ENCODE measurements at regions not wholly inside any gene's neighbourhood (a gene's known extent, or its start where the extent isn't known, plus 50 kb on each side); places are given as distances from the start of the nearest gene placed in this dataset.

DNA sequence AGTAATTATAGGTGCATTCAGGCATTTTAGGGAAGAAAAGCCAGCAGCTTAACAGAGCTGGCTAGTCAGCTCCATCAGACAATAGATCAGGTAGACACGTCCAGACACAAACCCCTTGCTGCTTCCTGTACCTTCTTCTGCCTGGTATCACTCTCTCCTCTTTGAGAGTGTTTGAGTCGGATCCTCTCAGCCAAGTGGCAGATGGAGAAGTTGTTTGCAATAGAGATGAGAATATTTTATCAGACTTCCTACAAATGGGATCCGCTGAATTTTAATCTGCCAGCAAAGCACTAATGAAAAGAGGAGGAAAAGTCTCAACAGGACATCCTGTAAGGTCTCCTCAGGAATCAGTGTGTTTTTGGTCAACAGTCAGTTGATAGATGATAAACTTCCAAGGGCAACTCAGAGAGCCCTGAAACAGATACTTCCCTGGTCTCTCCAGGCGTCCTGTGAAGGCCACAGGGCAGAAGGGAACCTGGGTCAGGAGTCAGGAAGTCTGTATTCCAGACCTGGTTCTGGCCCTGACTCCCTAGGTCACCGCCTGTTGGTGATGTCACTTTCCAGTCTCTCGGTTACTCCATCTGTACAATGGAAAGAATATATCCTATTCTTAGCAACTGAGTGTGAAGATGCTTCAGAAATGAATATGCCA, 62.1 kb upstream of the PROX1 start:
- peaks cover 3% of the 10 kb centered on the region for H3F3A ChIP-seq (ENCODE audit: low read depth)
- no peaks in the 10 kb centered on the region for H3K36me3 Mint-ChIP-seq
- no peaks in the 10 kb centered on the region for H3K36me3 ChIP-seq
- no peaks in the 10 kb centered on the region for H3K4me1 Mint-ChIP-seq
- no peaks in the 10 kb centered on the region for H3K4me1 ChIP-seq
- H3K4me3 ChIP-seq: no peak overlapping the region
- H2AFZ ChIP-seq (replicated peaks): peak overlapping the region; percentile 47
- H4K20me1 ChIP-seq (ENCODE audit: low read depth): no peaks in the 10 kb centered on the region
- no peaks in the 10 kb centered on the region for H3K9me3 ChIP-seq (ENCODE audit: low read depth)
- no peaks in the 10 kb centered on the region for H3K79me2 ChIP-seq (ENCODE audit: low read depth)
- no peak overlapping the region for H3K4me2 ChIP-seq
- H3K4me3 Mint-ChIP-seq: no peak overlapping the region
- no peak for TF ChIP-seq EZH2phosphoT487 (IDR thresholded peaks at IDR 0.05)
- TF ChIP-seq EZH2 (IDR thresholded peaks at IDR 0.05): no peak
- no peak for TF ChIP-seq CTCF (IDR thresholded peaks at IDR 0.05)
- no peak for DNase-seq (ENCODE audit: low spot score)
- no peak overlapping the region for H3K27ac ChIP-seq
- no peak overlapping the region for H3K27ac Mint-ChIP-seq
- H3K9me3 Mint-ChIP-seq: no peaks in the 10 kb centered on the region
- H3K27me3 ChIP-seq: no peaks in the 10 kb centered on the region
- no peaks in the 10 kb centered on the region for H3K27me3 Mint-ChIP-seq (ENCODE audit: insufficient read depth, low read depth)
- H3K9ac ChIP-seq: no peak overlapping the region

DNA sequence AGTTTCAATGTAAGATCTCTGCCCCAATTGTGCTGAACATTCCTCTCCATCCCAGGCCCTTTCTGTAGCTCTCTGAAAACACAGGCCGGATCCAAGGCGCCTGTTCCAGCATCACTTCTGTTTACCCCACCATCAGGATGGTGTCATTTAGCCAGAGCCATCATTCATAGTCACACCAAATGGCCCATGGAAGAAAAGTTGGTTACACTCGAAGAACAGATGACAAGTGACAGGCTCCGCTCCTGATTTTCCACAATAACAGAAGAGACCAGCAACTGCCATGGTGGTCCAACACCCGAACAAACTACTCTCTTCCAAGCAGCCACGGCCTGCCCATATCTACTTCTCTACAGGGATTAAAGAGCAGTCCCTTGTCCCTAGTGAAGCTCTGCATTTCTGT, 59.9 kb upstream of the PROX1 start:
- Histone ChIP-seq H3K4me1 (peaks cover 5% of the 10 kb centered on the region), H3K27ac (no peak overlapping the region), H3K27me3 (no peaks in the 10 kb centered on the region), H3K9me3 (ENCODE audit: low read depth) (no peaks in the 10 kb centered on the region), H3K79me2 (ENCODE audit: low read depth) (no peaks in the 10 kb centered on the region), H3K4me2 (no peak overlapping the region), H2AFZ (replicated peaks) (peak overlapping the region; percentile 63), H3K9ac (no peak overlapping the region), H4K20me1 (ENCODE audit: low read depth) (no peaks in the 10 kb centered on the region), H3K4me3 (no peak overlapping the region), H3F3A (ENCODE audit: low read depth) (peaks cover 3% of the 10 kb centered on the region), H3K36me3 (no peaks in the 10 kb centered on the region)
- H3K9me3 Mint-ChIP-seq: no peaks in the 10 kb centered on the region
- no peak overlapping the region for H3K27ac Mint-ChIP-seq
- no peaks in the 10 kb centered on the region for H3K36me3 Mint-ChIP-seq
- peaks cover 3% of the 10 kb centered on the region for H3K27me3 Mint-ChIP-seq (ENCODE audit: insufficient read depth, low read depth)
- H3K4me1 Mint-ChIP-seq: no peaks in the 10 kb centered on the region
- no peak for TF ChIP-seq CTCF (IDR thresholded peaks at IDR 0.05)
- no peak for TF ChIP-seq EZH2 (IDR thresholded peaks at IDR 0.05)
- TF ChIP-seq EZH2phosphoT487 (IDR thresholded peaks at IDR 0.05): no peak
- no peak for DNase-seq (ENCODE audit: low spot score)
- H3K4me3 Mint-ChIP-seq: no peak overlapping the region

DNA sequence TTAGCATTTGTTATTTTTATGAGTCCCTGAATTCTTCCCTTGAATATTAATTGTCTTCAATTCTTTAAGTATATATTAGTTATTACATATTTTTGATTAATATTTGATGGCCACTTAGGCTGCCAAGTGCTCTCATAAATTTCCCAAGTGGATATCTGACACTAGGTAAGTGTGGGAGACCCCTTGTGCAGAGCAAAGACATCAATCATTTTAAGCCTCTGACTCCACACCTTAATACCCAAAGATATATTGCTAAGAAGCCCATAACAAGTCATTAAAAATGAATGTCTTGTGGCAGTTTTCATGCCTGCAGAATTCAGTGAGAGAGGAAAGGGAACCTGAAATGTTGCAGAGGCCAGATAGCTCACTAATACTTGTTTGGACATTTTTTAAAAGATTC, 58.4 kb upstream of the PROX1 start:
- no peak overlapping the region for H3K9ac ChIP-seq
- no peaks in the 10 kb centered on the region for H3K27me3 ChIP-seq
- H3K27ac Mint-ChIP-seq: no peak overlapping the region
- H3F3A ChIP-seq (ENCODE audit: low read depth): peaks cover 3% of the 10 kb centered on the region
- peaks cover 3% of the 10 kb centered on the region for H3K27me3 Mint-ChIP-seq (ENCODE audit: insufficient read depth, low read depth)
- H3K27ac ChIP-seq: no peak overlapping the region
- no peak overlapping the region for H2AFZ ChIP-seq (replicated peaks)
- DNase-seq (ENCODE audit: low spot score): no peak
- H3K4me3 Mint-ChIP-seq: no peak overlapping the region
- H3K4me1 ChIP-seq: peaks cover 10% of the 10 kb centered on the region
- H3K79me2 ChIP-seq (ENCODE audit: low read depth): no peaks in the 10 kb centered on the region
- H3K9me3 Mint-ChIP-seq: no peaks in the 10 kb centered on the region
- no peak overlapping the region for H3K4me2 ChIP-seq
- H3K4me1 Mint-ChIP-seq: peaks cover 4% of the 10 kb centered on the region
- no peaks in the 10 kb centered on the region for H4K20me1 ChIP-seq (ENCODE audit: low read depth)
- H3K36me3 ChIP-seq: no peaks in the 10 kb centered on the region
- TF ChIP-seq CTCF (IDR thresholded peaks at IDR 0.05) (no peak), EZH2 (IDR thresholded peaks at IDR 0.05) (no peak), EZH2phosphoT487 (IDR thresholded peaks at IDR 0.05) (no peak)
- H3K36me3 Mint-ChIP-seq: no peaks in the 10 kb centered on the region
- no peaks in the 10 kb centered on the region for H3K9me3 ChIP-seq (ENCODE audit: low read depth)
- no peak overlapping the region for H3K4me3 ChIP-seq

All from neural progenitor cell (in vitro differentiated cells).